ENCODE measurements at regions not wholly inside any gene's neighbourhood (a gene's known extent, or its start where the extent isn't known, plus 50 kb on each side); places are given as distances from the start of the nearest gene placed in this dataset.

- TF ChIP-seq CTCF (IDR thresholded peaks at IDR 0.05; ENCODE audit: borderline replicate concordance, extremely low read depth, low read length, poor library complexity, severe bottlenecking) (no peak), EZH2 (IDR thresholded peaks at IDR 0.05; ENCODE audit: borderline replicate concordance, low read depth, low read length, severe bottlenecking) (no peak)
Measured at GRCh38 chr1:219337588-219337987, 163.9 kb downstream of the LYPLAL1 start.

All from DND-41 (cell line).